ENCODE measurements at regions not wholly inside any gene's neighbourhood (a gene's known extent, or its start where the extent isn't known, plus 50 kb on each side); places are given as distances from the start of the nearest gene placed in this dataset.

DNA sequence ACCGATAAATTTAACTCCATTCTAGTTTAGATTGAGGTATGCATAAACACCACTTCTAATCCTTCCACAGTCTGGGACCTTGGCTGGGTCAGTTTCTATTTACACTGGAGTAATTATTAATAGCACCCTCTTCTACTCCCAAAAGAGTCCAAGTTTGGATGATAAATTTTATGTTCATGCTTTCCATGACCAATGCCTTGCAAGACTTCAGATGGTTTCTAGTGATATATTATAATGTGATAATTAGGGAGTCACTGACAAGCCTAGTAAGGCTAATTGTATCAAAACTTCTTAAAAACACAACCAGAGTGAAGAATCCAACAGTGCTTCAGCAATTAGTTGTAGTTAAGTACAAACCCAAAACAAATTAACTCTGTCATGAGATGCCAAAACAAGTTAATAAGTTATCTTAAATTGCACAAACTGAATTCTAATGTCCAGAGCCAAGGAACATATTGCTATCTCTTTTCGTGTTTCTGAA is 489.6 kb downstream of the TTLL7 start:
- Histone ChIP-seq H3K79me1 (ENCODE audit: low read depth in 1 of 2, low read length in 2 of 2) (no peaks in the 10 kb centered on the region), H2AK5ac (ENCODE audit: low read depth, low read length) (no peak overlapping the region), H3K36me3 (ENCODE audit: control insufficient read depth, insufficient read depth, low read length) (no peaks in the 10 kb centered on the region), H3K4me3 (ENCODE audit: insufficient read depth, low read depth, low read length) (no peak overlapping the region), H3K9me3 (ENCODE audit: control insufficient read depth, insufficient read depth, low read length) (no peaks in the 10 kb centered on the region), H3K27me3 (ENCODE audit: control insufficient read depth, insufficient read depth, low read length) (no peaks in the 10 kb centered on the region), H4K5ac (ENCODE audit: low read depth, low read length) (no peak overlapping the region), H2BK20ac (ENCODE audit: low read depth, low read length) (no peak overlapping the region), H3K9ac (ENCODE audit: low read depth, low read length) (no peak overlapping the region), H3K23ac (ENCODE audit: low read depth, low read length) (no peak overlapping the region), H3K4ac (ENCODE audit: low read depth, low read length) (no peak overlapping the region), H3K27ac (ENCODE audit: insufficient read depth, low read length) (no peak overlapping the region), H3K56ac (ENCODE audit: extremely low read depth, insufficient read depth, low read length) (no peak overlapping the region), H2BK120ac (ENCODE audit: low read depth, low read length) (no peak overlapping the region), H4K20me1 (ENCODE audit: insufficient read depth, low read length) (no peaks in the 10 kb centered on the region), H2AFZ (replicated peaks; ENCODE audit: low read length, poor library complexity) (no peak overlapping the region), H4K8ac (ENCODE audit: low read depth in 2 of 2, low read length in 2 of 2) (no peak overlapping the region), H3K18ac (ENCODE audit: low read depth, low read length) (no peak overlapping the region), H2BK15ac (ENCODE audit: low read depth, low read length) (no peak overlapping the region), H3K4me1 (ENCODE audit: control insufficient read depth, insufficient read depth, low read length) (no peaks in the 10 kb centered on the region), H3K9me1 (ENCODE audit: insufficient read depth, low read length) (no peaks in the 10 kb centered on the region), H2BK5ac (ENCODE audit: low read depth, low read length, poor library complexity, severe bottlenecking) (no peak overlapping the region), H3K4me2 (ENCODE audit: low read depth, low read length) (no peak overlapping the region), H3K14ac (replicated peaks; ENCODE audit: low read depth, low read length) (no peak overlapping the region), H2AK9ac (replicated peaks; ENCODE audit: low read depth, low read length, poor library complexity) (no peak overlapping the region), H4K91ac (ENCODE audit: insufficient read depth, low read depth, low read length) (no peak overlapping the region)
- BruUV-seq (replicated peaks), result no TSS peak
- dilution Hi-C loops (cut with HindIII; ENCODE audit: low sequenced_read_pairs, unreplicated experiment) (no loop called here), intact Hi-C loops (cut with micrococcal nuclease) (no loop called here), in situ Hi-C loops (cut with MboI; ENCODE audit: low sequenced_read_pairs) (no loop called here)
- ATAC-seq (ENCODE audit: low read depth) (no peak), DNase-seq (no peak)
- TF ChIP-seq RFX5 (IDR thresholded peaks at IDR 0.05; ENCODE audit: low read depth, low read length), result no peak
- no peak for TF ChIP-seq MAFK (IDR thresholded peaks at IDR 0.05; ENCODE audit: low read depth, low read length)
- no peak for TF ChIP-seq BHLHE40 (IDR thresholded peaks at IDR 0.05; ENCODE audit: low read depth, low read length)
- no peak for TF ChIP-seq SMC3 (IDR thresholded peaks at IDR 0.05; ENCODE audit: low read depth, low read length)
- TF ChIP-seq MXI1 (IDR thresholded peaks at IDR 0.05; ENCODE audit: borderline replicate concordance, low read depth, low read length), result no peak
- TF ChIP-seq CTCF (conservative IDR thresholded peaks at IDR 0.05; ENCODE audit: low read depth, low read length), result no peak
- TF ChIP-seq RAD21 (IDR thresholded peaks at IDR 0.05; ENCODE audit: low read length), result no peak
- TF ChIP-seq FOS (IDR thresholded peaks at IDR 0.05; ENCODE audit: low read depth, low read length), result no peak
- no peak for TF ChIP-seq CEBPB (IDR thresholded peaks at IDR 0.05; ENCODE audit: low read depth, low read length)
- TF ChIP-seq POLR2A (IDR thresholded peaks at IDR 0.05; ENCODE audit: low read depth, low read length), result no peak
- TF ChIP-seq, protein P1, sequence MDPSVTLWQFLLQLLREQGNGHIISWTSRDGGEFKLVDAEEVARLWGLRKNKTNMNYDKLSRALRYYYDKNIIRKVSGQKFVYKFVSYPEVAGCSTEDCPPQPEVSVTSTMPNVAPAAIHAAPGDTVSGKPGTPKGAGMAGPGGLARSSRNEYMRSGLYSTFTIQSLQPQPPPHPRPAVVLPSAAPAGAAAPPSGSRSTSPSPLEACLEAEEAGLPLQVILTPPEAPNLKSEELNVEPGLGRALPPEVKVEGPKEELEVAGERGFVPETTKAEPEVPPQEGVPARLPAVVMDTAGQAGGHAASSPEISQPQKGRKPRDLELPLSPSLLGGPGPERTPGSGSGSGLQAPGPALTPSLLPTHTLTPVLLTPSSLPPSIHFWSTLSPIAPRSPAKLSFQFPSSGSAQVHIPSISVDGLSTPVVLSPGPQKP (IDR thresholded peaks at IDR 0.05; ENCODE audit: borderline replicate concordance, low read depth, low read length), result no peak
- no peak for TF ChIP-seq USF2 (IDR thresholded peaks at IDR 0.05; ENCODE audit: low read depth, low read length)
- TF ChIP-seq CHD1 (IDR thresholded peaks at IDR 0.05; ENCODE audit: low read depth, low read length), result no peak
- TF ChIP-seq RCOR1 (IDR thresholded peaks at IDR 0.05; ENCODE audit: insufficient replicate concordance, low read length), result no peak
- ChIA-PET CTCF (no interaction called here), POLR2A (ENCODE audit: unreplicated experiment) (no interaction called here)
- WGBS, 2 experiments (ENCODE audit: extremely low coverage in 2 of 2, insufficient read length in 1 of 2), result no CpG with 5 or more reads among the region's 2 CpGs
